K562 (cell line): ENCODE measurements at regions not wholly inside any gene's neighbourhood (a gene's known extent, or its start where the extent isn't known, plus 50 kb on each side); places are given as distances from the start of the nearest gene placed in this dataset.

Source experiments
- ATAC-seq: fragments of 200-7000 bp; cut with Tn5 transposase; 3 replicates; pipeline ENCODE4 v1.9.1; 2020; ENCODE audit warnings: moderate library complexity
- BruUV-seq: library from RNA; stranded (reverse); fragments of 400-500 nt; replicated peaks from 2 replicates; lab custom pipeline; 2021; lab: Mats Ljungman, UMichigan
- CTCF ChIA-PET: fragments of 300-600 bp; formaldehyde crosslinking; extraction: SDS; loops from one replicate; lab custom pipeline; 2021; ENCODE audit warnings: low intra/inter-chr PET ratio; lab: Yijun Ruan, JAX
- POLR2A ChIA-PET: fragments of 300-600, 350-650 bp; sonication (Branson Sonifier 250); formaldehyde crosslinking; extraction: SDS; loops from one replicate; lab custom pipeline; 2021; ENCODE audit warnings: antibody characterized with exemption, inconsistent platforms; lab: Yijun Ruan, JAX
- DNase-seq, 4 experiments: peaks; one replicate each; pipeline versions ENCODE4 v3.0.0 to v3.0.0-alpha.2; 2011 to 2018; ENCODE audit warnings: low spot score in 3 of 4, mixed read lengths in 3 of 4; ENCODE audit errors: extremely low read depth in 1 of 4
- FAIRE-seq: peaks from 2 replicates; lab custom pipeline; 2011; peaks lifted over from hg19 to GRCh38; lab: Jason Lieb, UNC
- H2AFZ ChIP-seq: 2 replicates; pipeline ENCODE4 v1.6.0; 2011; ENCODE audit warnings: low read depth, low read length, control low read depth, inconsistent platforms
- H3K27ac ChIP-seq: fragments of 200-600 bp; 3 replicates; pipeline ENCODE4 v1.8.0; 2011; ENCODE audit warnings: low read depth, mild to moderate bottlenecking, control low read depth, inconsistent platforms, low read length, moderate library complexity, mixed read lengths; ENCODE audit errors: extremely low read depth
- H3K27me3 ChIP-seq, 2 experiments: fragments of 300-600 bp in 1 of 2; 2 replicates in 1 of 2; 3 replicates in 1 of 2; pipeline versions ENCODE4 v1.6.0 to v1.8.0; 2011; ENCODE audit warnings: inconsistent platforms in 2 of 2, low read length in 2 of 2, mild to moderate bottlenecking in 1 of 2, mixed read lengths in 1 of 2, moderate library complexity in 1 of 2; ENCODE audit not compliant: control insufficient read depth in 2 of 2, insufficient read depth in 2 of 2
- H3K36me3 ChIP-seq: fragments of 300-600 bp; 3 replicates; pipeline ENCODE4 v1.8.0; 2011; ENCODE audit warnings: mild to moderate bottlenecking, low read length, inconsistent platforms; ENCODE audit not compliant: control insufficient read depth, insufficient read depth
- H3K4me1 ChIP-seq, 2 experiments: fragments of 200-600 bp in 1 of 2; replicated peaks in 1 of 2; 2 replicates in 1 of 2; 3 replicates in 1 of 2; pipeline versions ENCODE4 v1.5.1 to v1.8.0; 2011; ENCODE audit warnings: inconsistent platforms in 2 of 2, low read length in 2 of 2, mild to moderate bottlenecking in 1 of 2, mixed read lengths in 1 of 2, moderate library complexity in 1 of 2; ENCODE audit not compliant: control insufficient read depth in 2 of 2, insufficient read depth in 2 of 2
- H3K4me2 ChIP-seq: 2 replicates; pipeline ENCODE4 v1.6.1; 2011; ENCODE audit warnings: low read length, control low read depth, inconsistent platforms, mixed read lengths; ENCODE audit not compliant: insufficient read depth
- H3K4me3 ChIP-seq: fragments of 200-600 bp; sonication (generic), shearing (Covaris generic); 2 replicates; pipeline ENCODE4 v1.5.1; 2016; ENCODE audit warnings: control low read depth, inconsistent platforms
- H3K79me2 ChIP-seq: fragments of 200-600 bp; 3 replicates; pipeline ENCODE4 v1.8.0; 2011; ENCODE audit warnings: low read length, inconsistent platforms; ENCODE audit not compliant: control insufficient read depth, insufficient read depth
- H3K9ac ChIP-seq, 2 experiments: 2 replicates each; pipeline versions ENCODE4 v1.6.0 to v1.6.1; 2011; ENCODE audit warnings: low read depth in 2 of 2, low read length in 2 of 2, control low read depth in 1 of 2, inconsistent platforms in 1 of 2, mild to moderate bottlenecking in 1 of 2, mixed read lengths in 1 of 2; ENCODE audit not compliant: insufficient read depth in 1 of 2
- H3K9me1 ChIP-seq: one replicate; pipeline ENCODE4 v1.6.0; 2011; ENCODE audit warnings: inconsistent platforms, mild to moderate bottlenecking, low read length, moderate library complexity; ENCODE audit not compliant: control insufficient read depth, insufficient read depth
- H3K9me3 ChIP-seq: replicated peaks from 2 replicates; pipeline ENCODE4 v1.5.1; 2011; ENCODE audit warnings: low read depth, low read length, inconsistent platforms; ENCODE audit not compliant: control insufficient read depth, insufficient read depth
- H4K20me1 ChIP-seq: replicated peaks from 2 replicates; pipeline ENCODE4 v1.6.1; 2011; ENCODE audit warnings: low read length, inconsistent platforms, mixed read lengths; ENCODE audit not compliant: control insufficient read depth, insufficient read depth
- BCOR ChIP-seq: fragments of 450-650 bp; IDR thresholded peaks from 2 replicates; pipeline ENCODE4 v1.6.1; 2016
- BHLHE40 ChIP-seq: IDR thresholded peaks from 2 replicates; pipeline ENCODE4 v1.6.1; 2011; ENCODE audit warnings: low read length, improper control_type of control experiment
- CHAMP1 ChIP-seq: fragments of 450-650 bp; IDR thresholded peaks from 2 replicates; pipeline ENCODE4 v1.6.1; 2016; ENCODE audit warnings: mild to moderate bottlenecking
- EHMT2 ChIP-seq: fragments of 450-650 bp; IDR thresholded peaks from 2 replicates; pipeline ENCODE4 v1.6.1; 2018; ENCODE audit warnings: antibody characterized with exemption
- KLF10 ChIP-seq: fragments of 250-450 bp; sonication (Bioruptor Pico); IDR thresholded peaks from 2 replicates; pipeline ENCODE4 v1.6.1; 2021; ENCODE audit warnings: matching md5 sums
- MEF2A ChIP-seq: IDR thresholded peaks from 2 replicates; pipeline ENCODE4 v1.6.1; 2011; ENCODE audit warnings: low read depth, mild to moderate bottlenecking, low read length, moderate library complexity; ENCODE audit not compliant: control insufficient read depth
- NR0B1 ChIP-seq: fragments of 450-650 bp; IDR thresholded peaks from one replicate; pipeline ENCODE4 v1.6.1; 2018; ENCODE audit warnings: mild to moderate bottlenecking, moderate library complexity; ENCODE audit not compliant: partially characterized antibody
- PTTG1 ChIP-seq: fragments of 450-650 bp; IDR thresholded peaks from 2 replicates; pipeline ENCODE4 v1.6.1; 2016; ENCODE audit warnings: low read depth, mild to moderate bottlenecking, missing genetic modification characterization, missing compliant biosample characterization
- RAD51 ChIP-seq: fragments of 450-650 bp; IDR thresholded peaks from 2 replicates; pipeline ENCODE4 v1.7.1; 2016; ENCODE audit warnings: low read depth, mild to moderate bottlenecking, borderline replicate concordance
- SIN3B ChIP-seq: fragments of 450-650 bp; IDR thresholded peaks from 2 replicates; pipeline ENCODE4 v1.6.1; 2017; ENCODE audit warnings: low read depth, mild to moderate bottlenecking, moderate library complexity
- SMARCA4 ChIP-seq: fragments of 450-650 bp; IDR thresholded peaks from 2 replicates; pipeline ENCODE4 v1.6.1; 2016
- ZBTB33 ChIP-seq: sonication (generic); formaldehyde crosslinking; IDR thresholded peaks from 2 replicates; pipeline ENCODE4 v1.8.1; 2023; ENCODE audit warnings: mild to moderate bottlenecking, missing genetic modification reagents
- ZNF512 ChIP-seq: IDR thresholded peaks from 2 replicates; pipeline ENCODE4 v1.6.1; 2016; ENCODE audit warnings: missing genetic modification characterization, missing compliant biosample characterization
- WGBS: fragments of 100-300 bp; shearing (Covaris generic); methylation state at CpG from one replicate; pipeline ENCODE4 v1.1.6; 2016; ENCODE audit warnings: low coverage, mixed read lengths; ENCODE audit not compliant: insufficient coverage; ENCODE audit errors: missing lambda C conversion rate; 5-methylcytosine and 5-hydroxymethylcytosine counted together
- in situ Hi-C: fragments of 300-500 bp; cut with MboI; formaldehyde crosslinking; loops from 4 replicates; pipeline ENCODE4 v1.15.0; 2018; ENCODE audit warnings: inconsistent platforms, mixed read lengths
- intact Hi-C: fragments of 100-400 bp; cut with micrococcal nuclease; formaldehyde crosslinking; loops from 2 replicates; pipeline ENCODE4 v1.14.2; 2022

GRCh38 chr12:84183576-84183975 lies 729.0 kb downstream of the SLC6A15 start:
- ATAC-seq (no peak), DNase-seq (no peak), FAIRE-seq (no peak)
- TF ChIP-seq ZNF512 (tag) (no peak), RAD51 (no peak), CHAMP1 (no peak), SMARCA4 (no peak), MEF2A (no peak), NR0B1 (no peak), PTTG1 (tag) (no peak), BHLHE40 (no peak), SIN3B (no peak), EHMT2 (no peak), BCOR (no peak), ZBTB33 (no peak), KLF10 (CRISPR knock-in tag) (no peak)
- Histone ChIP-seq H3K36me3 (no peaks in the 10 kb centered on the region), H4K20me1 (no peaks in the 10 kb centered on the region), H3K4me2 (no peak overlapping the region), H3K27me3 (no peaks in the 10 kb centered on the region), H3K9me1 (no peaks in the 10 kb centered on the region), H3K4me1 (no peaks in the 10 kb centered on the region), H2AFZ (no peak overlapping the region), H3K9ac (no peak overlapping the region), H3K79me2 (no peaks in the 10 kb centered on the region), H3K9me3 (no peaks in the 10 kb centered on the region; the same call in 1 of the 2 replicates), H3K27ac (no peak overlapping the region), H3K4me3 (no peak overlapping the region)
- CTCF ChIA-PET = no interaction called here
- POLR2A ChIA-PET = no interaction called here
- intact Hi-C loops (no loop called here), in situ Hi-C loops (no loop called here)
- BruUV-seq = no TSS peak
- WGBS = 4% methylated on average over 2 of the region's 2 CpGs
